ENCODE measurements at regions not wholly inside any gene's neighbourhood (a gene's known extent, or its start where the extent isn't known, plus 50 kb on each side); places are given as distances from the start of the nearest gene placed in this dataset.

DNA sequence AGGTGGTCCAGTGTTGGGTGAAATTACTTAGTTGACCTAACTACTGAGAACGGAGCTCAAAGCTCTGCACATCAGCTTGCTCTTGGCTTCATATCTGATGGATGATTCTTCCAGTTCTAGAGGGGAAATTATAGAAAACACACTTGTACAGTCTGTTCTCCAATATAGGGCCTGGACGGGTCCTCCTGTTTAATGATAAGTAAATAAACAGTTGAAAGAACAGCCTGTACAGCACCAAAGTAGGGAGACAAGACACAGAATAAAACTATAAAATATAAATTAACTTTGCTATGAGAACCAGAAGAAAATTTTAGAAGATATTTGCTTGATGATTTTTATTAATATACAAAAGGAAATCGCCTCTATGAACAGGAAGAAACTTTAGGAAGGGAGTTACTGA, 271.7 kb downstream of the STK31 start:
- H3K27me3 Mint-ChIP-seq, result peaks cover 7% of the 10 kb centered on the region
- no peak for ATAC-seq
- POLR2A ChIA-PET, result no interaction called here

DNA sequence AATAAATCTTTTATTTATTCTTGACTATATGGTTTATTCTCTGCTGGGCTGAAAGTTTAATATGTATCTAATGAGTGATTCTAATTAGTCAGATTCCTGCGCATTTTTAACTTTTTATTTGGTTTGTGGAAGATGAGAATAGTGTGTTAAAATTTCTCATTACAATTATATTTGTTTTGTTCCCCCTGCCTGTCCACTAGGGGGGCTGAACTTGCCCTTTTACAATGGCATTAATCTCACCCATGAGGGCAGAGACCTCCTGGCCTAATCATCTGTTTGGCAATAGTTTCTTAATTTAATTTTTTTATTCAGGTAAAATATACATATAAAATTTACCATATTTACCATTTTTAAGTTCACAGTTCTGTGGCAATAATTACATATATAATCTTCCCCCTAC, 278.5 kb upstream of the NPY start:
- no peak for DNase-seq
- H3K36me3 Mint-ChIP-seq (ENCODE audit: low read depth), result no peaks in the 10 kb centered on the region
- no peak for ATAC-seq
- intact Hi-C loops (cut with DNase I, micrococcal nuclease), result no loop called here
- POLR2A ChIA-PET, result no interaction called here
- H3K4me3 Mint-ChIP-seq, result no peak overlapping the region
- H3K27me3 Mint-ChIP-seq, result peaks cover 14% of the 10 kb centered on the region
- CTCF ChIA-PET, result interaction anchor here (1.0 kb wide), 1 partner anchor 26 kb away, joined by 3 read pairs; no protein-coding TSS in a partner anchor
- no peaks in the 10 kb centered on the region for H3K4me1 Mint-ChIP-seq
- no peak overlapping the region for H3K27ac Mint-ChIP-seq
- H3K9me3 Mint-ChIP-seq (ENCODE audit: low read depth), result peaks cover 2% of the 10 kb centered on the region

More for the DNA sequence above, 271.7 kb downstream of the STK31 start:
- Mint-ChIP-seq H3K9me3 (ENCODE audit: low read depth) (peaks cover 10% of the 10 kb centered on the region), H3K36me3 (ENCODE audit: low read depth) (no peaks in the 10 kb centered on the region), H3K4me3 (no peak overlapping the region), H3K4me1 (no peaks in the 10 kb centered on the region), H3K27ac (no peak overlapping the region)
- CTCF ChIA-PET, result no interaction called here
- DNase-seq, result no peak
- intact Hi-C loops (cut with DNase I, micrococcal nuclease), result no loop called here

- no peak overlapping the region for H3K4me3 Mint-ChIP-seq
- no peak overlapping the region for H3K27ac Mint-ChIP-seq
- intact Hi-C loops (cut with DNase I, micrococcal nuclease), result no loop called here
- peaks cover 26% of the 10 kb centered on the region for H3K27me3 Mint-ChIP-seq
- ChIA-PET POLR2A (no interaction called here), CTCF (no interaction called here)
- DNase-seq, result no peak
- no peaks in the 10 kb centered on the region for H3K36me3 Mint-ChIP-seq (ENCODE audit: low read depth)
- no peaks in the 10 kb centered on the region for H3K4me1 Mint-ChIP-seq
- ATAC-seq, result no peak
- H3K9me3 Mint-ChIP-seq (ENCODE audit: low read depth), result peaks cover 13% of the 10 kb centered on the region
Measured at GRCh38 chr7:24010495-24010894, 273.5 kb upstream of the NPY start.

- CTCF ChIA-PET, result interaction anchor here (0.5 kb wide), 1 partner anchor 25 kb away, joined by 5 read pairs; no protein-coding TSS in a partner anchor
- no peak for ATAC-seq
Measured at GRCh38 chr7:24017519-24017918, 266.5 kb upstream of the NPY start.

DNA sequence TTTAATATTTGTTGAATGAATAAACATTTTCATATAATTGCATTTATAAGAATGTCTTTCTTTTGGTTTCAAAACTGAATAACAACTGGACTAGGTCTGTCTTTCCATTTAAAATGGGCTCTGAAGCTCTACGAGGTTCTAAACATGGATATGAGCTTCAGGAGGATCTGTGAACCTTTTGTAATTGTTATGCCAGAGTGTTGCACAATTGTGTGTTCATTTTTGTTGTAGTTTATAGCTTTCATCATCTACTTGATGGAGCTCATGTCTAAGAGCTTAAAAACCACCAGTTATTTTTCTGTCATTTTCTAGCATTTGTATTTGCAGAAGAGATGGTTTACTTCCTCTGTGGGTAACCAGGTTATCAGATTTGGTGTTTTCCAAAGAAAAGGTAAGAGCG, 265.7 kb upstream of the NPY start:
- POLR2A ChIA-PET, result no interaction called here
- no peak for ATAC-seq
- Mint-ChIP-seq H3K27me3 (no peaks in the 10 kb centered on the region), H3K4me1 (no peaks in the 10 kb centered on the region), H3K9me3 (ENCODE audit: low read depth) (no peaks in the 10 kb centered on the region), H3K4me3 (no peak overlapping the region), H3K36me3 (ENCODE audit: low read depth) (no peaks in the 10 kb centered on the region), H3K27ac (no peak overlapping the region)
- intact Hi-C loops (cut with DNase I, micrococcal nuclease), result no loop called here
- no peak for DNase-seq
- CTCF ChIA-PET, result no interaction called here

More at GRCh38 chr7:24017519-24017918, 266.5 kb upstream of the NPY start:
- POLR2A ChIA-PET, result no interaction called here
- peaks cover 6% of the 10 kb centered on the region for H3K9me3 Mint-ChIP-seq (ENCODE audit: low read depth)
- H3K4me1 Mint-ChIP-seq, result no peaks in the 10 kb centered on the region
- no peak overlapping the region for H3K27ac Mint-ChIP-seq
- DNase-seq, result no peak
- no peak overlapping the region for H3K4me3 Mint-ChIP-seq
- peaks cover 2% of the 10 kb centered on the region for H3K27me3 Mint-ChIP-seq
- intact Hi-C loops (cut with DNase I, micrococcal nuclease), result no loop called here
- no peaks in the 10 kb centered on the region for H3K36me3 Mint-ChIP-seq (ENCODE audit: low read depth)

GRCh38 chr7:24019841-24020240, 264.1 kb upstream of the NPY start:
- Mint-ChIP-seq H3K27ac (no peak overlapping the region), H3K36me3 (ENCODE audit: low read depth) (no peaks in the 10 kb centered on the region), H3K27me3 (no peaks in the 10 kb centered on the region), H3K4me3 (no peak overlapping the region), H3K9me3 (ENCODE audit: low read depth) (no peaks in the 10 kb centered on the region), H3K4me1 (no peaks in the 10 kb centered on the region)
- intact Hi-C loops (cut with DNase I, micrococcal nuclease), result no loop called here
- POLR2A ChIA-PET, result no interaction called here
- DNase-seq (no peak), ATAC-seq (no peak)
- CTCF ChIA-PET, result no interaction called here

DNA sequence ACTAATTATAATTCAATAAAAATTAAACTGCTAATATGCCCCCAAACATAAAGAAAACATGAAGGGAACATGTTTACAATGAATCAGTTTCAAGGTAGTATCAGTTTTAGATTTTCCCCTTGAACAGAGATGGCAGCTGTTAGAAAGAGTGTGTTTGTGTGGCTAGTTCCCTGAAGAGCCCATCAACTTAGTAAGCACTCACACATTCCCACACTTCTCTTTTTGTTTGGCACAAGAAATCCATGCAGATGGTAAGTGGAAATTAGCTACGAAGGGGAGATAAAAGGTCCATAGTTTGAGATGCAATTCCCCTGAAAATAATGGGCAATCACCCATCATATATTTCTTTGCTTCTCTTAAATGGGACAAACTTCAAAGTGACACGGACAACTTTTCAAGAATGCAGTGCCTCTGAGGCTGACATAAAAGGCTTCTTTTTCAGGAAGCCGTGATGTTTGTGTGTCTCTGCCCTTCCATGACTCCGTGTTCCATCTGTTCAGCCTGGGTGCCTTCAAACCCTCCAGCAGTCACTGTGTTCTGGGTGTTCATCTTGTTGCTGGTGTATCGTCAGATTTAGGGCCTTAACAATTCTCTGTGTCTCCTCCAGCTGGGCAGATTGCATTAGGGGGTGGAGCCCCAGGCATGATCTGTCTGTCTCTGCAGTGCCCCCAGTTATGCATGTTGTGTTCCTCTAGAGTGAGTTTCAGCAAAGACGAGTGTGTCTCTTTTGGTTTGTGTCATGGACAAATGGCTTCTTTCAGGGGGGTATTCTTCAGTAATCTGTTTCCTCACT, 259.5 kb upstream of the NPY start:
- Mint-ChIP-seq H3K36me3 (ENCODE audit: low read depth) (no peaks in the 10 kb centered on the region), H3K4me1 (no peaks in the 10 kb centered on the region), H3K27me3 (peaks cover 3% of the 10 kb centered on the region), H3K4me3 (no peak overlapping the region), H3K27ac (no peak overlapping the region), H3K9me3 (ENCODE audit: low read depth) (no peaks in the 10 kb centered on the region)
- CTCF ChIA-PET, result no interaction called here
- ATAC-seq (no peak), DNase-seq (no peak)
- intact Hi-C loops (cut with DNase I, micrococcal nuclease), result no loop called here
- POLR2A ChIA-PET, result no interaction called here

DNA sequence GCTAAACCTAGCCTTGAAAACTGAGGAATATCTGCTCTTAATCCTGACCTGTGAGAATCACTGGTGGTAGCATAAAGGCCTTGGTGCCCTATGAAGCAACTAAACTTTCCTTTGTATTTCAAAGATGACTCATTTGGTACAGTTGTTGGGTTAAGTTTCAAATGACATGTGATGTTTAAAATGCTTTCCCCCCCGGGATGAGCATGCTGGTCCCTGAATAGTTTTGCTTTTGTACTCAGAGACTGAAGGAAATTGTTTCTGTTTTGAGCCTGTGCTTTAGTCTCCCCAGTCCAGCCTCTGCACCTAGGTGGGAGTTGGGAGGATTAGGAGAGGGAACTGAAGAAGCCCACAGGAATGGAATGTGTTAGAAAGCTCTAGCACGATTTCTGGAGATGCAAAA, 258.9 kb upstream of the NPY start:
- H3K9me3 Mint-ChIP-seq (ENCODE audit: low read depth), result no peaks in the 10 kb centered on the region
- POLR2A ChIA-PET, result no interaction called here
- H3K4me1 Mint-ChIP-seq, result no peaks in the 10 kb centered on the region
- DNase-seq (no peak), ATAC-seq (no peak)
- CTCF ChIA-PET, result interaction anchor here (0.6 kb wide), 1 partner anchor 902 kb away, joined by 3 read pairs; no protein-coding TSS in a partner anchor
- no peak overlapping the region for H3K4me3 Mint-ChIP-seq
- peaks cover 3% of the 10 kb centered on the region for H3K27me3 Mint-ChIP-seq
- no peak overlapping the region for H3K27ac Mint-ChIP-seq
- intact Hi-C loops (cut with DNase I, micrococcal nuclease), result no loop called here
- H3K36me3 Mint-ChIP-seq (ENCODE audit: low read depth), result no peaks in the 10 kb centered on the region

GRCh38 chr7:24025765-24026164, 258.2 kb upstream of the NPY start:
- ChIA-PET POLR2A (no interaction called here), CTCF (no interaction called here)
- ATAC-seq (no peak), DNase-seq (no peak)
- no peaks in the 10 kb centered on the region for H3K4me1 Mint-ChIP-seq
- no peaks in the 10 kb centered on the region for H3K36me3 Mint-ChIP-seq (ENCODE audit: low read depth)
- H3K9me3 Mint-ChIP-seq (ENCODE audit: low read depth), result no peaks in the 10 kb centered on the region
- intact Hi-C loops (cut with DNase I, micrococcal nuclease), result no loop called here
- no peak overlapping the region for H3K4me3 Mint-ChIP-seq
- peaks cover 3% of the 10 kb centered on the region for H3K27me3 Mint-ChIP-seq
- H3K27ac Mint-ChIP-seq, result no peak overlapping the region

DNA sequence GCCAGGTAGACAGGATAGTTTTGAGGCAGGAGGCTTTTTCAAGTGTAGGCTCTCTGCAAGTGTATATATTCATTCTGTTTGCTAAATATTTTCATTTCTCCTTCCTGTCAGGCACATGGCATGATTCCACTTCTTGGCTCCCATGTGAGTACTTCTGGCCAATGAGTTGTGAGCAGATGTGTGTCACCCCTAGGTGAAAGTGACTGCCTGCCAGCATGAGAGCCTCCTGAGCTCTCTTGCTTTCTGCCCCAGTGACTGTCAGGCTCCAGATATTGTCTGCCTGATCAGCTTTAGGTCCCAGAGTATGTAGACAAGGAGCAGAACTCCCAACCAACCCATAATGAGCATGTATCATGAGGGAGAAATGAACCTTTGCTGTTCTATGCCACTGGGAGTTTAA, 257.6 kb upstream of the NPY start:
- ChIA-PET POLR2A (no interaction called here), CTCF (no interaction called here)
- no peaks in the 10 kb centered on the region for H3K9me3 Mint-ChIP-seq (ENCODE audit: low read depth)
- intact Hi-C loops (cut with DNase I, micrococcal nuclease), result no loop called here
- peaks cover 3% of the 10 kb centered on the region for H3K27me3 Mint-ChIP-seq
- no peaks in the 10 kb centered on the region for H3K36me3 Mint-ChIP-seq (ENCODE audit: low read depth)
- no peak overlapping the region for H3K4me3 Mint-ChIP-seq
- no peaks in the 10 kb centered on the region for H3K4me1 Mint-ChIP-seq
- no peak overlapping the region for H3K27ac Mint-ChIP-seq
- ATAC-seq, result no peak
- DNase-seq, result no peak

DNA sequence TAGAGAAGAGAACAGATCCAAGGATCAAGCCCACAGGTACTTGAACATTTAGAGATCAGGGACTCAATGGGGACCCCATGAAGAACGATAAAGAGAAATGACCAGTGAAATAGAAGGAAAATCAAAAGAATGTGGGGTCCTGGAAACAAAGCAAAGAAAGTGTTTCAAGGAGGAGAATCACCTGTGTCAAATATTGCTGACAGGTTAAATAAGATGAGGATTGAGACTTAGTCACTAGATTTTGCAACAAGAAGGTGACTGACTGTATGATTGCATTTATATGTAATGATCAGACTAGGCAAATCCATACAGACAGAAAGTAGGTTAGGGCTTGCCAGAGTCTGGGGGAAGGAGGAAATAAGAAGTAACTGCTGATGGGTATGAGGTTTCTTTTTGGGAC, 254.9 kb upstream of the NPY start:
- no peak for DNase-seq
- peaks cover 3% of the 10 kb centered on the region for H3K27me3 Mint-ChIP-seq

DNA sequence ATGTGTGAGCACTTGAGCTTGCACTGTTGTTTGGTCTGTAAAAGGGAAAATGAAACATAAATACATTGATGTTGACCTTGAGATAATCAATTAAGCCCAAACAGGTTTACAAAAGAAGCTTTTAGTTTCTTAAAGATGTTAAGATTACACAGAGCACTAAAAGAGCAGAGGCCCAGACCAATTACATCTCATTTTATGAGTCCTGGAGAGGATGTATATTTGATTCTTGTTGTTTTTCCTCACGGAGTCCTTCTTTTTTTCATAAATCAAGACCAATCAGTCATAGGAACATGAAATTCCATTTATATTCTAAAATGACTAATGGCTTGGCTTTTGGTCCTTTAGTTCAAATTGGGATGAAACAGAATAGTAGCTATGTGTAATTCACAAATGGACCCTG, 249.7 kb upstream of the NPY start:
- no peaks in the 10 kb centered on the region for H3K36me3 Mint-ChIP-seq (ENCODE audit: low read depth)
- no peaks in the 10 kb centered on the region for H3K27me3 Mint-ChIP-seq
- ATAC-seq (no peak), DNase-seq (no peak)
- CTCF ChIA-PET, result no interaction called here
- peaks cover 7% of the 10 kb centered on the region for H3K4me1 Mint-ChIP-seq
- POLR2A ChIA-PET, result no interaction called here
- H3K9me3 Mint-ChIP-seq (ENCODE audit: low read depth), result no peaks in the 10 kb centered on the region
- H3K27ac Mint-ChIP-seq, result no peak overlapping the region
- no peak overlapping the region for H3K4me3 Mint-ChIP-seq
- intact Hi-C loops (cut with DNase I, micrococcal nuclease), result no loop called here

More for the DNA sequence above, 254.9 kb upstream of the NPY start:
- no peaks in the 10 kb centered on the region for H3K9me3 Mint-ChIP-seq (ENCODE audit: low read depth)
- ChIA-PET CTCF (no interaction called here), POLR2A (no interaction called here)
- H3K4me3 Mint-ChIP-seq, result no peak overlapping the region
- no peaks in the 10 kb centered on the region for H3K4me1 Mint-ChIP-seq
- intact Hi-C loops (cut with DNase I, micrococcal nuclease), result no loop called here
- no peak for ATAC-seq
- no peak overlapping the region for H3K27ac Mint-ChIP-seq
- H3K36me3 Mint-ChIP-seq (ENCODE audit: low read depth), result no peaks in the 10 kb centered on the region

Measured in activated CD4-positive, alpha-beta T cell treated with anti-CD3 and anti-CD28 coated beads for 36 hours (primary cell).